CD14-positive monocyte (primary cell): ENCODE measurements at regions not wholly inside any gene's neighbourhood (a gene's known extent, or its start where the extent isn't known, plus 50 kb on each side); places are given as distances from the start of the nearest gene placed in this dataset.

Experiments used
- DNase-seq, 3 donors: peaks; one replicate each; pipeline ENCODE4 v3.0.0-alpha.2; 2011 to 2022
- H2AFZ ChIP-seq: 2 replicates; pipeline ENCODE4 v1.6.0; 2012; ENCODE audit warnings: mild to moderate bottlenecking, low read depth, low read length, inconsistent platforms; ENCODE audit not compliant: insufficient read depth, poor library complexity, severe bottlenecking
- H3K27ac ChIP-seq, 2 donors: 1 replicate in 1 of 2; 2 replicates in 1 of 2; pipeline ENCODE4 v1.5.1; 2012 to 2013; ENCODE audit warnings: low read length in 2 of 2, control low read depth in 1 of 2, inconsistent platforms in 1 of 2, low read depth in 1 of 2, mild to moderate bottlenecking in 1 of 2
- H3K27me3 ChIP-seq, 2 donors: one replicate each; pipeline versions ENCODE4 v1.6.0 to v1.6.1; 2011 to 2013; ENCODE audit warnings: low read length in 2 of 2; ENCODE audit not compliant: control insufficient read depth in 2 of 2, insufficient read depth in 2 of 2
- H3K36me3 ChIP-seq, 2 donors: replicated peaks in 1 of 2; 1 replicate in 1 of 2; 2 replicates in 1 of 2; pipeline versions ENCODE4 v1.5.1 to v1.6.1; 2012 to 2013; ENCODE audit warnings: low read length in 2 of 2, control low read depth in 1 of 2, inconsistent platforms in 1 of 2, mild to moderate bottlenecking in 1 of 2; ENCODE audit not compliant: insufficient read depth in 2 of 2, control insufficient read depth in 1 of 2
- H3K4me1 ChIP-seq, 2 donors: 1 replicate in 1 of 2; 2 replicates in 1 of 2; pipeline versions ENCODE4 v1.5.1 to v1.6.1; 2012 to 2013; ENCODE audit warnings: low read length in 2 of 2, control low read depth in 1 of 2, inconsistent platforms in 1 of 2, mild to moderate bottlenecking in 1 of 2, moderate library complexity in 1 of 2; ENCODE audit not compliant: insufficient read depth in 2 of 2, control insufficient read depth in 1 of 2
- H3K4me2 ChIP-seq: replicated peaks from 2 replicates; pipeline ENCODE3; 2012; ENCODE audit warnings: low read length, moderate library complexity, mild to moderate bottlenecking; ENCODE audit not compliant: poor library complexity, severe bottlenecking; ENCODE audit errors: extremely low read depth
- H3K4me3 ChIP-seq, 3 experiments: fragments of 200-600 bp in 1 of 3; sonication (generic) in 1 of 3; replicated peaks in 1 of 3; 1 replicate in 2 of 3; 2 replicates in 1 of 3; pipeline ENCODE4 v1.5.1; 2011 to 2013; ENCODE audit warnings: low read length in 3 of 3, mild to moderate bottlenecking in 3 of 3, control low read depth in 2 of 3, low read depth in 2 of 3, inconsistent platforms in 1 of 3, moderate library complexity in 1 of 3
- H3K79me2 ChIP-seq: 2 replicates; pipeline ENCODE4 v1.6.0; 2012; ENCODE audit warnings: mild to moderate bottlenecking, control low read depth, inconsistent platforms, low read length, moderate library complexity; ENCODE audit not compliant: insufficient read depth
- H3K9ac ChIP-seq: 2 replicates; pipeline ENCODE4 v1.6.0; 2017; ENCODE audit warnings: low read length, mild to moderate bottlenecking; ENCODE audit not compliant: insufficient read depth, poor library complexity, severe bottlenecking
- H3K9me3 ChIP-seq, 2 donors: replicated peaks in 1 of 2; 1 replicate in 1 of 2; 2 replicates in 1 of 2; pipeline versions ENCODE4 v1.5.1 to v1.6.1; 2012 to 2013; ENCODE audit warnings: low read length in 2 of 2, control low read depth in 1 of 2; ENCODE audit not compliant: control insufficient read depth in 1 of 2, insufficient read depth in 1 of 2
- H4K20me1 ChIP-seq: 2 replicates; pipeline ENCODE4 v1.6.0; 2012; ENCODE audit warnings: mild to moderate bottlenecking, low read length, control low read depth, moderate library complexity; ENCODE audit not compliant: insufficient read depth
- H3K27ac Mint-ChIP-seq, 7 donors: one replicate each; pipeline ENCODE4 v1.8.0; 2020; ENCODE audit warnings: mild to moderate bottlenecking in 7 of 7, mixed read lengths in 7 of 7, moderate library complexity in 6 of 7, inconsistent platforms in 2 of 7
- H3K27me3 Mint-ChIP-seq, 3 donors: one replicate each; pipeline ENCODE4 v1.8.0; 2021 to 2022; ENCODE audit warnings: low read depth in 3 of 3, mild to moderate bottlenecking in 3 of 3, mixed read lengths in 3 of 3, moderate library complexity in 3 of 3, inconsistent platforms in 1 of 3
- H3K36me3 Mint-ChIP-seq, 2 donors: one replicate each; pipeline ENCODE4 v1.8.0; 2020; ENCODE audit warnings: mixed read lengths in 2 of 2, inconsistent platforms in 1 of 2, mild to moderate bottlenecking in 1 of 2
- H3K4me1 Mint-ChIP-seq: one replicate; pipeline ENCODE4 v1.8.0; 2020; ENCODE audit warnings: mild to moderate bottlenecking, mixed read lengths
- H3K4me3 Mint-ChIP-seq, 2 donors: one replicate each; pipeline ENCODE4 v1.8.0; 2020; ENCODE audit warnings: mild to moderate bottlenecking in 2 of 2, mixed read lengths in 2 of 2, moderate library complexity in 1 of 2
- H3K9me3 Mint-ChIP-seq, 7 donors: one replicate each; pipeline ENCODE4 v1.8.0; 2020 to 2022; ENCODE audit warnings: mixed read lengths in 7 of 7, mild to moderate bottlenecking in 6 of 7, moderate library complexity in 6 of 7, inconsistent platforms in 2 of 7
- WGBS: methylation state at CpG from one replicate; pipeline ENCODE4 v1.1.5; 2013; ENCODE audit warnings: missing lambda C conversion rate; ENCODE audit not compliant: insufficient coverage; 5-methylcytosine and 5-hydroxymethylcytosine counted together
- intact Hi-C, 2 donors: fragments of 100-400 bp; cut with micrococcal nuclease; formaldehyde crosslinking; loops; one replicate each; pipeline versions ENCODE4 v1.15.0 to v1.15.1; 2023
- TF ChIP-seq, protein P1 (sequence below): fragments of 200-600 bp; IDR thresholded peaks from one replicate; pipeline ENCODE4 v1.8.0; 2022; ENCODE audit warnings: antibody characterized with exemption, mild to moderate bottlenecking

DNA sequence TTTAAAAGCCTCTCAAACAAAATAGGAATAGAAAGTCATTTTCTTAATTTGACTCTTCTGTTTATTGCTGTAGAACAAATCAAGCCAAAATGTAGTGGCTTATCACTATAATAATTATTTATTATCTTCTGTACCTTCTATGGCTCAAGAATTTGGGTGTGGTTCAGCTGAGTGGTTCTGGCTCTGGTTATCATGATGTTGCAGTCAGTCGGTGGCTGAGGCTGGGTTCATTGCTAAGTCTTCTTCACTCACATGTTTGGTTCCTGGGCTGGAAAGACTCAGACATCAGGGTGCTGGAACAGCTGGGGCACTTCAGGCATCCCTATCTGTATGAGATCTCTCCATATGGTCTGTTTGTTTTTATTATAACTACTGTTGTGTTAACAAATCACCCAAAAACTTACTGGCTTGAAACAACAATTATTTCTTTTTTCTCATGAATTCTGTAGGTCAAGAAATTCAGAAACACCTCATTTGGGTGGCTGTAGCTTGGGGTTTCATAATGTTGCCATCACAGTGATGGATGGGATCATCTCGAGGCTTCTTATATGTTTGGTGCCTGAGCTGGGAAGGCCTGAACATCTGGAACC is 165.5 kb upstream of the FOXN2 start:
- no peaks in the 10 kb centered on the region for H3K27me3 ChIP-seq
- intact Hi-C loops = no loop called here
- Mint-ChIP-seq H3K4me3 (no peak overlapping the region), H3K4me1 (peaks cover 34% of the 10 kb centered on the region), H3K36me3 (peaks cover 0 to 6% of the 10 kb centered on the region in 2 donors), H3K27ac (peak overlapping the region in 5 of 7 donors; percentile 11 to 78 (median 56)), H3K27me3 (peaks cover 0 to 2% (median 0%) of the 10 kb centered on the region in 3 donors), H3K9me3 (peaks cover 0 to 2% (median 0%) of the 10 kb centered on the region in 7 donors)
- no CpG with 5 or more reads among the region's 2 CpGs for WGBS
- H3K27ac ChIP-seq = no peak overlapping the region
- H3K4me1 ChIP-seq = peaks cover 14 to 29% of the 10 kb centered on the region in 2 donors
- H3K4me3 ChIP-seq = no peak overlapping the region
- TF ChIP-seq, protein P1, sequence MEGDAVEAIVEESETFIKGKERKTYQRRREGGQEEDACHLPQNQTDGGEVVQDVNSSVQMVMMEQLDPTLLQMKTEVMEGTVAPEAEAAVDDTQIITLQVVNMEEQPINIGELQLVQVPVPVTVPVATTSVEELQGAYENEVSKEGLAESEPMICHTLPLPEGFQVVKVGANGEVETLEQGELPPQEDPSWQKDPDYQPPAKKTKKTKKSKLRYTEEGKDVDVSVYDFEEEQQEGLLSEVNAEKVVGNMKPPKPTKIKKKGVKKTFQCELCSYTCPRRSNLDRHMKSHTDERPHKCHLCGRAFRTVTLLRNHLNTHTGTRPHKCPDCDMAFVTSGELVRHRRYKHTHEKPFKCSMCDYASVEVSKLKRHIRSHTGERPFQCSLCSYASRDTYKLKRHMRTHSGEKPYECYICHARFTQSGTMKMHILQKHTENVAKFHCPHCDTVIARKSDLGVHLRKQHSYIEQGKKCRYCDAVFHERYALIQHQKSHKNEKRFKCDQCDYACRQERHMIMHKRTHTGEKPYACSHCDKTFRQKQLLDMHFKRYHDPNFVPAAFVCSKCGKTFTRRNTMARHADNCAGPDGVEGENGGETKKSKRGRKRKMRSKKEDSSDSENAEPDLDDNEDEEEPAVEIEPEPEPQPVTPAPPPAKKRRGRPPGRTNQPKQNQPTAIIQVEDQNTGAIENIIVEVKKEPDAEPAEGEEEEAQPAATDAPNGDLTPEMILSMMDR = no peak
- DNase-seq = no peak
- H3K9ac ChIP-seq = no peak overlapping the region
- H3K36me3 ChIP-seq = no peaks in the 10 kb centered on the region
- peak overlapping the region; percentile 49 for H2AFZ ChIP-seq
- H4K20me1 ChIP-seq = no peaks in the 10 kb centered on the region
- H3K4me2 ChIP-seq = no peak overlapping the region
- no peaks in the 10 kb centered on the region for H3K79me2 ChIP-seq
- no peaks in the 10 kb centered on the region for H3K9me3 ChIP-seq

DNA sequence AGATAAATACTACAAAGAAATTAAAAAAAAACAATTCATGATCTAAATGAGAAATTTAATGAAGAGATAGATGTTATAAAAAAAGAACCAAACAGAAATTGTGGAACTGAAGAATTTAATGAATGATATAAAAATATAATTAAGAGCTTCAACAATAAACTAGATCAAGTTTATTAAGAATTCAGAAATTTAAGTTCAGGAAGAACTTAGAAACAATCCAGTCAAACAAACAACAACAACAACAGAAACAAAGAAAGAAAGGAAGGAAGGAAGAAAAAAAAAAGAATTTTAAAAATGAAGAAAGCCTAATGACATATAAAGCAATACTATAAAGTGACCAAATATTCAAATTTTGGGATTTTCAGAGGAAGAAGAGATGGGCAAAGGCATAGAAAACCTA is 157.3 kb upstream of the FOXN2 start:
- Histone ChIP-seq H3K4me1 (peaks cover 9 to 10% of the 10 kb centered on the region in 2 donors), H2AFZ (no peak overlapping the region), H3K27ac (no peak overlapping the region), H3K79me2 (no peaks in the 10 kb centered on the region), H3K4me2 (no peak overlapping the region), H3K4me3 (no peak overlapping the region), H3K27me3 (no peaks in the 10 kb centered on the region), H3K9me3 (peaks cover 9 to 25% of the 10 kb centered on the region in 2 donors), H3K36me3 (no peaks in the 10 kb centered on the region), H4K20me1 (no peaks in the 10 kb centered on the region), H3K9ac (no peak overlapping the region)
- intact Hi-C loops = no loop called here
- TF ChIP-seq, protein P1 = no peak
- no peak overlapping the region for H3K4me3 Mint-ChIP-seq
- H3K36me3 Mint-ChIP-seq = peaks cover 0 to 16% of the 10 kb centered on the region in 2 donors
- H3K4me1 Mint-ChIP-seq = peaks cover 11% of the 10 kb centered on the region
- no peak for DNase-seq
- peaks cover 0 to 2% (median 0%) of the 10 kb centered on the region in 3 donors for H3K27me3 Mint-ChIP-seq
- no peak overlapping the region for H3K27ac Mint-ChIP-seq
- H3K9me3 Mint-ChIP-seq = peaks cover 18 to 35% (median 28%) of the 10 kb centered on the region in 7 donors
